H9 (cell line): ENCODE measurements at regions not wholly inside any gene's neighbourhood (a gene's known extent, or its start where the extent isn't known, plus 50 kb on each side); places are given as distances from the start of the nearest gene placed in this dataset.

Experiments used
- DNase-seq: peaks from one replicate; pipeline ENCODE4 v3.0.0-alpha.2; 2017
- H2AFZ ChIP-seq: one replicate; pipeline ENCODE4 v1.6.1; 2013; ENCODE audit warnings: mild to moderate bottlenecking, low read length, control low read depth, moderate library complexity
- H2AK5ac ChIP-seq: 2 replicates; pipeline ENCODE4 v1.6.1; 2013; ENCODE audit warnings: low read length, control low read depth, mixed read lengths; ENCODE audit not compliant: insufficient read length
- H2BK120ac ChIP-seq: one replicate; pipeline ENCODE4 v1.6.1; 2013; ENCODE audit warnings: low read depth, mild to moderate bottlenecking, low read length, control low read depth, inconsistent platforms; ENCODE audit not compliant: poor library complexity, severe bottlenecking
- H2BK12ac ChIP-seq: 2 replicates; pipeline ENCODE4 v1.6.1; 2013; ENCODE audit warnings: low read length, control low read depth, mixed read lengths, low read depth; ENCODE audit not compliant: insufficient read length
- H2BK15ac ChIP-seq: 2 replicates; pipeline ENCODE4 v1.6.1; 2013; ENCODE audit warnings: low read depth, low read length, control low read depth
- H2BK20ac ChIP-seq: one replicate; pipeline ENCODE4 v1.6.1; 2013; ENCODE audit warnings: low read depth, mild to moderate bottlenecking, low read length, control low read depth, inconsistent platforms; ENCODE audit not compliant: poor library complexity, severe bottlenecking
- H2BK5ac ChIP-seq: 2 replicates; pipeline ENCODE4 v1.6.1; 2013; ENCODE audit warnings: low read length, control low read depth, mixed read lengths; ENCODE audit not compliant: insufficient read length
- H3K14ac ChIP-seq: 2 replicates; pipeline ENCODE4 v1.6.1; 2013; ENCODE audit warnings: low read length, control low read depth; ENCODE audit not compliant: insufficient read depth
- H3K18ac ChIP-seq: 2 replicates; pipeline ENCODE4 v1.6.1; 2013; ENCODE audit warnings: low read depth, mild to moderate bottlenecking, mixed read lengths, low read length, control low read depth; ENCODE audit not compliant: insufficient read length
- H3K23ac ChIP-seq: 2 replicates; pipeline ENCODE4 v1.6.1; 2013; ENCODE audit warnings: low read length, control low read depth, mixed read lengths, low read depth; ENCODE audit not compliant: insufficient read length
- H3K23me2 ChIP-seq: 2 replicates; pipeline ENCODE4 v1.6.1; 2013; ENCODE audit warnings: low read depth, mild to moderate bottlenecking, mixed read lengths, low read length, control low read depth; ENCODE audit not compliant: insufficient read length, poor library complexity, severe bottlenecking
- H3K27ac ChIP-seq: 2 replicates; pipeline ENCODE4 v1.5.1; 2013; ENCODE audit warnings: low read length, control low read depth, mixed read lengths, low read depth; ENCODE audit not compliant: insufficient read length
- H3K27me3 ChIP-seq: 2 replicates; pipeline ENCODE4 v1.6.1; 2013; ENCODE audit warnings: low read length, control low read depth, inconsistent platforms; ENCODE audit not compliant: insufficient read depth
- H3K4ac ChIP-seq: 2 replicates; pipeline ENCODE4 v1.6.1; 2013; ENCODE audit warnings: low read depth, mild to moderate bottlenecking, control low read depth, inconsistent platforms, low read length, moderate library complexity
- H3K4me1 ChIP-seq: 2 replicates; pipeline ENCODE4 v1.6.1; 2013; ENCODE audit warnings: low read length, control low read depth, inconsistent platforms; ENCODE audit not compliant: insufficient read depth
- H3K4me2 ChIP-seq: 2 replicates; pipeline ENCODE4 v1.6.1; 2013; ENCODE audit warnings: low read length, control low read depth, mixed read lengths; ENCODE audit not compliant: insufficient read length, insufficient read depth
- H3K56ac ChIP-seq: 2 replicates; pipeline ENCODE4 v1.6.1; 2013; ENCODE audit warnings: low read depth, mild to moderate bottlenecking, mixed read lengths, low read length, control low read depth; ENCODE audit not compliant: insufficient read length
- H3K79me1 ChIP-seq: 2 replicates; pipeline ENCODE4 v1.6.1; 2013; ENCODE audit warnings: low read depth, mild to moderate bottlenecking, moderate library complexity, low read length, control low read depth, inconsistent platforms; ENCODE audit not compliant: insufficient read depth, poor library complexity, severe bottlenecking
- H3K79me2 ChIP-seq: 2 replicates; pipeline ENCODE4 v1.6.1; 2013; ENCODE audit warnings: low read length, control low read depth, inconsistent platforms; ENCODE audit not compliant: insufficient read depth
- H3K9ac ChIP-seq: 2 replicates; pipeline ENCODE4 v1.6.1; 2013; ENCODE audit warnings: low read length, control low read depth, mixed read lengths; ENCODE audit not compliant: insufficient read length; ENCODE audit errors: extremely low read depth
- H3K9me3 ChIP-seq: one replicate; pipeline ENCODE4 v1.6.1; 2013; ENCODE audit warnings: low read depth, low read length, inconsistent platforms; ENCODE audit not compliant: control insufficient read depth
- H3T11ph ChIP-seq: one replicate; pipeline ENCODE4 v1.6.1; 2013; ENCODE audit warnings: mild to moderate bottlenecking, low read length, control low read depth, inconsistent platforms
- H4K20me1 ChIP-seq: one replicate; pipeline ENCODE4 v1.6.1; 2013; ENCODE audit not compliant: control insufficient read depth, insufficient read length, insufficient read depth
- H4K5ac ChIP-seq: 2 replicates; pipeline ENCODE4 v1.6.1; 2013; ENCODE audit warnings: low read depth, mild to moderate bottlenecking, mixed read lengths, low read length, control low read depth; ENCODE audit not compliant: insufficient read length
- H4K8ac ChIP-seq: replicated peaks from 2 replicates; pipeline ENCODE4 v1.6.1; 2013; ENCODE audit warnings: low read length, control low read depth, mixed read lengths, low read depth; ENCODE audit not compliant: insufficient read length
- H4K91ac ChIP-seq: 2 replicates; pipeline ENCODE4 v1.6.1; 2013; ENCODE audit warnings: low read depth, mild to moderate bottlenecking, moderate library complexity, mixed read lengths, low read length, control low read depth; ENCODE audit not compliant: insufficient read length
- H3K27ac Mint-ChIP-seq, 3 experiments: 2 replicates in 2 of 3; 3 replicates in 1 of 3; pipeline ENCODE4 v1.8.0; 2020 to 2021; ENCODE audit warnings: mixed read lengths in 3 of 3, mild to moderate bottlenecking in 1 of 3, moderate library complexity in 1 of 3
- H3K27me3 Mint-ChIP-seq: 2 replicates; pipeline ENCODE4 v1.8.0; 2021; ENCODE audit warnings: low read depth, mild to moderate bottlenecking, moderate library complexity, mixed read lengths
- H3K36me3 Mint-ChIP-seq, 3 experiments: 2 replicates in 2 of 3; 3 replicates in 1 of 3; pipeline ENCODE4 v1.8.0; 2020 to 2021; ENCODE audit warnings: low read depth in 3 of 3, mixed read lengths in 3 of 3; ENCODE audit not compliant: insufficient read depth in 1 of 3
- H3K4me1 Mint-ChIP-seq, 2 experiments: 2 replicates each; pipeline ENCODE4 v1.8.0; 2020; ENCODE audit warnings: mixed read lengths in 2 of 2
- H3K4me3 Mint-ChIP-seq, 2 experiments: 2 replicates in 1 of 2; 3 replicates in 1 of 2; pipeline ENCODE4 v1.8.0; 2020 to 2021; ENCODE audit warnings: mild to moderate bottlenecking in 2 of 2, mixed read lengths in 2 of 2, moderate library complexity in 1 of 2
- H3K9me3 Mint-ChIP-seq, 2 experiments: 2 replicates in 1 of 2; 3 replicates in 1 of 2; pipeline ENCODE4 v1.8.0; 2020; ENCODE audit warnings: mild to moderate bottlenecking in 2 of 2, mixed read lengths in 2 of 2, moderate library complexity in 1 of 2
- CTCF ChIP-seq: fragments of 200-600 bp; sonication (generic); conservative IDR thresholded peaks from 3 replicates; pipeline ENCODE4 v1.8.0; 2021; ENCODE audit warnings: antibody characterized with exemption, mild to moderate bottlenecking
- WGBS: extraction: QIAGEN DNeasy Blood & Tissue Kit; methylation state at CpG from one replicate; pipeline ENCODE4 v1.1.7; 2013; ENCODE audit warnings: missing lambda C conversion rate, low lambda C conversion rate, mixed read lengths; ENCODE audit not compliant: insufficient read length; ENCODE audit errors: extremely low coverage; 5-methylcytosine and 5-hydroxymethylcytosine counted together

- Histone ChIP-seq H2BK20ac (no peak overlapping the region), H3K9me3 (no peaks in the 10 kb centered on the region), H3K4ac (no peak overlapping the region), H4K20me1 (no peaks in the 10 kb centered on the region), H3K79me1 (no peaks in the 10 kb centered on the region), H3T11ph (no peak overlapping the region), H3K27ac (no peak overlapping the region), H3K23me2 (no peaks in the 10 kb centered on the region), H3K23ac (no peak overlapping the region), H2BK15ac (no peak overlapping the region), H4K91ac (no peak overlapping the region), H3K79me2 (no peaks in the 10 kb centered on the region), H3K4me2 (no peak overlapping the region), H3K14ac (no peak overlapping the region), H2BK5ac (no peak overlapping the region), H4K8ac (no peak overlapping the region), H3K18ac (no peak overlapping the region), H3K4me1 (no peaks in the 10 kb centered on the region), H4K5ac (no peak overlapping the region), H3K27me3 (no peaks in the 10 kb centered on the region), H3K56ac (no peak overlapping the region), H2BK120ac (no peak overlapping the region), H2AFZ (no peak overlapping the region), H3K9ac (no peak overlapping the region), H2BK12ac (no peak overlapping the region), H2AK5ac (no peak overlapping the region)
- no peaks in the 10 kb centered on the region for H3K4me1 Mint-ChIP-seq
- no peaks in the 10 kb centered on the region; the same call in 1 of the 2 replicates for H3K27me3 Mint-ChIP-seq
- no peak for TF ChIP-seq CTCF
- H3K4me3 Mint-ChIP-seq = no peak overlapping the region
- no CpG with 5 or more reads among the region's 2 CpGs for WGBS
- H3K27ac Mint-ChIP-seq = no peak overlapping the region
- no peaks in the 10 kb centered on the region for H3K36me3 Mint-ChIP-seq
- no peak for DNase-seq
- no peaks in the 10 kb centered on the region for H3K9me3 Mint-ChIP-seq
These were observed 560.5 kb upstream of the ARPP21 start for GRCh38 chr3:35078780-35079179.
